Mesothelial cell of epicardium (in vitro differentiated cells): ENCODE measurements at regions not wholly inside any gene's neighbourhood (a gene's known extent, or its start where the extent isn't known, plus 50 kb on each side); places are given as distances from the start of the nearest gene placed in this dataset.

ENCODE experiments used
- DNase-seq, 2 experiments: peaks; one replicate each; pipeline ENCODE4 v3.0.0; 2021; ENCODE audit warnings: low spot score in 2 of 2; ENCODE audit not compliant: unreplicated experiment in 2 of 2
- H3K27ac Mint-ChIP-seq: 2 replicates; pipeline ENCODE4 v1.8.0; 2021; ENCODE audit warnings: mixed read lengths
- H3K27me3 Mint-ChIP-seq: 2 replicates; pipeline ENCODE4 v1.8.0; 2021; ENCODE audit warnings: low read depth, mixed read lengths
- H3K36me3 Mint-ChIP-seq: 2 replicates; pipeline ENCODE4 v1.8.0; 2021; ENCODE audit warnings: mixed read lengths
- H3K4me1 Mint-ChIP-seq: 2 replicates; pipeline ENCODE4 v1.8.0; 2021; ENCODE audit warnings: mixed read lengths
- H3K4me3 Mint-ChIP-seq: 2 replicates; pipeline ENCODE4 v1.8.0; 2021; ENCODE audit warnings: mild to moderate bottlenecking, moderate library complexity, mixed read lengths
- H3K9me3 Mint-ChIP-seq: 2 replicates; pipeline ENCODE4 v1.8.0; 2021; ENCODE audit warnings: mixed read lengths
- CTCF ChIP-seq: fragments of 200-600 bp; sonication (generic); IDR thresholded peaks from one replicate; pipeline ENCODE4 v1.5.0; 2021; ENCODE audit warnings: antibody characterized with exemption; ENCODE audit not compliant: unreplicated experiment

DNA sequence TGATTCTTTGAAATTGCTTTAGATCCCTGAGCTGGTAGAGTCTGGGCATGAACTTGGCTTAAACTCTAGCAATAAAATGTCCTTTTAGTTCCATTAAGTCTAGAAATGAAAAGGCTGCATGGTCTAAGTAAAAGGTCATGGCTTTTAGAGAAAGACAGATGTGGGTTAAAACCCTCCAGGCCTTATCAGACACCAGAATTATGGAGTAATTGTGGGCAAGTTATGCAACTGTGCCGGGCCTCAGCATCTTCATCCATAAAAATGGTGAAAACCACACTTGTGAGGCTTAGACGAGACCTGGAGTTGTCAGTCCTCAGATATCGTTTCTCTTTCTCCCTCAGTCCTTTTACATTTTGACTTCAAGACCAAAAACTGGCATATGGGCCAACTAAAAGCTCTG is 597.9 kb upstream of the KIRREL3 start:
- H3K4me3 Mint-ChIP-seq = no peak overlapping the region
- H3K36me3 Mint-ChIP-seq = no peaks in the 10 kb centered on the region
- H3K9me3 Mint-ChIP-seq = no peaks in the 10 kb centered on the region
- no peak for TF ChIP-seq CTCF
- DNase-seq = no peak
- H3K27me3 Mint-ChIP-seq = peaks cover 8% of the 10 kb centered on the region
- no peaks in the 10 kb centered on the region for H3K4me1 Mint-ChIP-seq
- H3K27ac Mint-ChIP-seq = no peak overlapping the region

- peaks cover 7% of the 10 kb centered on the region for H3K27me3 Mint-ChIP-seq
- H3K4me1 Mint-ChIP-seq = no peaks in the 10 kb centered on the region
- DNase-seq = no peak
- no peaks in the 10 kb centered on the region for H3K36me3 Mint-ChIP-seq
- H3K27ac Mint-ChIP-seq = no peak overlapping the region
- H3K4me3 Mint-ChIP-seq = no peak overlapping the region
- no peak for TF ChIP-seq CTCF
- H3K9me3 Mint-ChIP-seq = no peaks in the 10 kb centered on the region
These were observed 595.9 kb upstream of the KIRREL3 start for GRCh38 chr11:127596433-127596832.

DNA sequence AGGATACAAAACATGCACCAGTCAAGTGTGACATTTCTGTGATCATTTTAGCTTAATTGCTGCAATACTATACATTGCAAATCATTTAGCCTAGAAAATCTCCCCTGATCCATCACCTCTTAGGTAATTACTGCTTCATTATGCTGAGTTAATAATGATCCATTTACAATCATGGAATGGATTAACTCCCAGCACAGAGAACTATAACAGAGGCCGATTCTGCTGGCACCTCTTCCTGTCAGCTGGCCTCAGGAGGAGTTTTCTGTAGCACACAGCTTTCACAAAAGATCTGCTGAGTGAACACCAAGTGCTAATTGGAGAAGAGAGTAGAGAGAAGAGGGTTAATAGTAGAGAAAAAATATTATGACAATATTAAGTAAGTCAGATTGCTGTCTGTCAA is 591.8 kb upstream of the KIRREL3 start:
- DNase-seq = no peak
- no peaks in the 10 kb centered on the region for H3K4me1 Mint-ChIP-seq

DNA sequence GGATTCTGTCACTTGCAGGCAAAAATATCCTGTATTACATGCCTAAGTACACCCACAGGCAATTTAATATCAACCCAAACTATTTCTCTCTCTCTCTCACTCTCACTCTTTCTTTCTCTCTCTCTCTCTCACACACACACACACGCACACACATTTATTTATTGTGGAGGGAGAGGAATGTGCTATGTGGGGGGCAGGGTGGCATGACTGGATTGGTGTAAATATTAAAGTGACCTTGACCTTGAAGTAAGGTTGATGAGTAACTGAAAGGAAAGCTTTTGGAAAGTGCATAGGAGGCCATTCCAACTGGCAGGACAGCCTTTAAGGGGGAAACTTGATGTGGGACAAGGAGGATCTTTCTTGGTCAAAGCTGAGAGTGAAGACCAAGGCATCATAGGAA is 589.7 kb upstream of the KIRREL3 start:
- H3K4me1 Mint-ChIP-seq = no peaks in the 10 kb centered on the region

More for the DNA sequence above, 591.8 kb upstream of the KIRREL3 start:
- no peaks in the 10 kb centered on the region for H3K36me3 Mint-ChIP-seq
- no peak overlapping the region for H3K4me3 Mint-ChIP-seq
- H3K27ac Mint-ChIP-seq = no peak overlapping the region
- TF ChIP-seq CTCF = no peak
- H3K27me3 Mint-ChIP-seq = peaks cover 22% of the 10 kb centered on the region
- H3K9me3 Mint-ChIP-seq = no peaks in the 10 kb centered on the region

GRCh38 chr11:127588431-127588830 is 587.9 kb upstream of the KIRREL3 start:
- no peak for TF ChIP-seq CTCF
- Mint-ChIP-seq H3K27ac (no peak overlapping the region), H3K27me3 (peaks cover 22% of the 10 kb centered on the region)

More for the DNA sequence above, 589.7 kb upstream of the KIRREL3 start:
- Mint-ChIP-seq H3K36me3 (no peaks in the 10 kb centered on the region), H3K27ac (no peak overlapping the region), H3K4me3 (no peak overlapping the region), H3K27me3 (peaks cover 22% of the 10 kb centered on the region), H3K9me3 (no peaks in the 10 kb centered on the region)
- no peak for TF ChIP-seq CTCF
- DNase-seq = no peak

GRCh38 chr11:127587511-127587910 is 586.9 kb upstream of the KIRREL3 start:
- H3K4me3 Mint-ChIP-seq = no peak overlapping the region
- no peaks in the 10 kb centered on the region for H3K4me1 Mint-ChIP-seq
- H3K27ac Mint-ChIP-seq = no peak overlapping the region
- no peak for DNase-seq
- no peaks in the 10 kb centered on the region for H3K9me3 Mint-ChIP-seq
- no peak for TF ChIP-seq CTCF
- no peaks in the 10 kb centered on the region for H3K36me3 Mint-ChIP-seq
- H3K27me3 Mint-ChIP-seq = peaks cover 18% of the 10 kb centered on the region

More at GRCh38 chr11:127588431-127588830, 587.9 kb upstream of the KIRREL3 start:
- Mint-ChIP-seq H3K9me3 (no peaks in the 10 kb centered on the region), H3K4me1 (no peaks in the 10 kb centered on the region), H3K36me3 (no peaks in the 10 kb centered on the region), H3K4me3 (no peak overlapping the region)
- no peak for DNase-seq
